ENCODE measurements at regions not wholly inside any gene's neighbourhood (a gene's known extent, or its start where the extent isn't known, plus 50 kb on each side); places are given as distances from the start of the nearest gene placed in this dataset.

DNA sequence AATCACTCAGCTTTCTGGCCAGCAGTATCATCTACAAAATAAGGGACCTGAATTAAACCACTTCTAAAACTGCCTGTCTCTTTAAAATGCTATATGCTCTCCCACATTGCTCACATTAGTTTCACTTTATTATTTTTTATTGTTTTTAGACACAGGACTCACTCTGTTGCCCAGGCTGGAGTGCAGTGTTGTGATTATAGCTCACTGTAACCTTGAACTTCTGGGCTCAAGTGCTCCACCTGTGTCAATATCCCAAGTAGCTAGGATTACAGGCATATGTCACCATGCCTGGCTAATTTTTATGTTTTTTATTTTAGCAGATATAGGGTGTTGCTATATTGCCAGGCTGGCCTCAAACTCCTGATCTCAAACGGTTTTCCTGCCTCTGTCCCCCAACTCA, 591.3 kb upstream of the ZNF804A start:
- TF ChIP-seq NFRKB (IDR thresholded peaks at IDR 0.05): no peak
- no peak for TF ChIP-seq BHLHE40 (IDR thresholded peaks at IDR 0.05; ENCODE audit: borderline replicate concordance)
- no peak for TF ChIP-seq TARDBP (IDR thresholded peaks at IDR 0.05)
- TF ChIP-seq LEF1 (IDR thresholded peaks at IDR 0.05; ENCODE audit: borderline replicate concordance): no peak
- TF ChIP-seq SP1 (IDR thresholded peaks at IDR 0.05): no peak
- TF ChIP-seq FOXK2 (IDR thresholded peaks at IDR 0.05): no peak
